ENCODE measurements at regions not wholly inside any gene's neighbourhood (a gene's known extent, or its start where the extent isn't known, plus 50 kb on each side); places are given as distances from the start of the nearest gene placed in this dataset.

GRCh38 chr10:113967126-113967525 is 76.5 kb upstream of the ADRB1 start:
- Histone ChIP-seq H3K36me3 (no peaks in the 10 kb centered on the region), H3K27ac (no peak overlapping the region), H3K4me1 (replicated peaks) (0 out of 2 replicates have a peak, but pooled peaks cover 3% of the 10 kb centered on the region), H3K9me3 (replicated peaks) (no peaks in the 10 kb centered on the region), H3K27me3 (replicated peaks) (no peaks in the 10 kb centered on the region), H3K4me3 (no peak overlapping the region)
- no peak for DNase-seq (ENCODE audit: low read depth in 1 of 2, low spot score in 2 of 2)

GRCh38 chr10:113970641-113971040 is 73.0 kb upstream of the ADRB1 start:
- 0 out of 2 replicates have a peak, but pooled peaks cover 3% of the 10 kb centered on the region for H3K4me1 ChIP-seq (replicated peaks)
- H3K36me3 ChIP-seq: no peaks in the 10 kb centered on the region
- H3K27ac ChIP-seq: no peak overlapping the region
- no peak for DNase-seq (ENCODE audit: low read depth in 1 of 2, low spot score in 2 of 2)
- 0 out of 2 replicates have a peak, but pooled peaks cover 4% of the 10 kb centered on the region for H3K9me3 ChIP-seq (replicated peaks)
- H3K4me3 ChIP-seq: no peak overlapping the region
- no peaks in the 10 kb centered on the region for H3K27me3 ChIP-seq (replicated peaks)

GRCh38 chr10:113971349-113971973 is 72.2 kb upstream of the ADRB1 start:
- Histone ChIP-seq H3K4me3 (no peak overlapping the region), H3K27me3 (replicated peaks) (no peaks in the 10 kb centered on the region), H3K27ac (no peak overlapping the region), H3K36me3 (no peaks in the 10 kb centered on the region), H3K4me1 (replicated peaks) (0 out of 2 replicates have a peak, but pooled peaks cover under 1% of the 10 kb centered on the region), H3K9me3 (replicated peaks) (0 out of 2 replicates have a peak, but pooled peaks cover 4% of the 10 kb centered on the region)
- DNase-seq (ENCODE audit: low read depth in 1 of 2, low spot score in 2 of 2): no peak

GRCh38 chr10:113977174-113977573 is 66.5 kb upstream of the ADRB1 start:
- Histone ChIP-seq H3K27me3 (replicated peaks) (no peaks in the 10 kb centered on the region), H3K9me3 (replicated peaks) (0 out of 2 replicates have a peak, but pooled peaks cover 4% of the 10 kb centered on the region), H3K4me3 (no peak overlapping the region), H3K27ac (no peak overlapping the region), H3K36me3 (no peaks in the 10 kb centered on the region), H3K4me1 (replicated peaks) (no peaks in the 10 kb centered on the region)
- no peak for DNase-seq (ENCODE audit: low read depth in 1 of 2, low spot score in 2 of 2)

GRCh38 chr10:113978802-113979201 is 64.9 kb upstream of the ADRB1 start:
- Histone ChIP-seq H3K4me3 (no peak overlapping the region), H3K9me3 (replicated peaks) (0 out of 2 replicates have a peak, but pooled peaks cover 2% of the 10 kb centered on the region), H3K27me3 (replicated peaks) (no peaks in the 10 kb centered on the region), H3K27ac (no peak overlapping the region), H3K4me1 (replicated peaks) (no peaks in the 10 kb centered on the region), H3K36me3 (no peaks in the 10 kb centered on the region)
- no peak for DNase-seq (ENCODE audit: low read depth in 1 of 2, low spot score in 2 of 2)

GRCh38 chr10:113979409-113979808 is 64.3 kb upstream of the ADRB1 start:
- Histone ChIP-seq H3K4me1 (replicated peaks) (no peaks in the 10 kb centered on the region), H3K4me3 (no peak overlapping the region), H3K36me3 (no peaks in the 10 kb centered on the region), H3K9me3 (replicated peaks) (no peaks in the 10 kb centered on the region), H3K27me3 (replicated peaks) (no peaks in the 10 kb centered on the region), H3K27ac (no peak overlapping the region)
- no peak for DNase-seq (ENCODE audit: low read depth in 1 of 2, low spot score in 2 of 2)

- Histone ChIP-seq H3K4me1 (replicated peaks) (no peaks in the 10 kb centered on the region), H3K27ac (no peak overlapping the region), H3K27me3 (replicated peaks) (no peaks in the 10 kb centered on the region), H3K4me3 (no peak overlapping the region), H3K36me3 (no peaks in the 10 kb centered on the region), H3K9me3 (replicated peaks) (no peaks in the 10 kb centered on the region)
- no peak for DNase-seq (ENCODE audit: low read depth in 1 of 2, low spot score in 2 of 2)
Measured at GRCh38 chr10:113980408-113981087, 63.1 kb upstream of the ADRB1 start.

GRCh38 chr10:113982296-113982695 is 61.4 kb upstream of the ADRB1 start:
- Histone ChIP-seq H3K9me3 (replicated peaks) (no peaks in the 10 kb centered on the region), H3K27ac (no peak overlapping the region), H3K27me3 (replicated peaks) (no peaks in the 10 kb centered on the region), H3K4me1 (replicated peaks) (no peaks in the 10 kb centered on the region), H3K36me3 (no peaks in the 10 kb centered on the region), H3K4me3 (no peak overlapping the region)
- DNase-seq (ENCODE audit: low read depth in 1 of 2, low spot score in 2 of 2): no peak

GRCh38 chr10:113982769-113983168 is 60.9 kb upstream of the ADRB1 start:
- H3K36me3 ChIP-seq: no peaks in the 10 kb centered on the region
- no peak for DNase-seq (ENCODE audit: low read depth in 1 of 2, low spot score in 2 of 2)
- no peaks in the 10 kb centered on the region for H3K27me3 ChIP-seq (replicated peaks)
- H3K27ac ChIP-seq: no peak overlapping the region
- no peak overlapping the region for H3K4me3 ChIP-seq
- no peaks in the 10 kb centered on the region for H3K4me1 ChIP-seq (replicated peaks)
- no peaks in the 10 kb centered on the region for H3K9me3 ChIP-seq (replicated peaks)

GRCh38 chr10:113983552-113983951 is 60.1 kb upstream of the ADRB1 start:
- no peak for DNase-seq (ENCODE audit: low read depth in 1 of 2, low spot score in 2 of 2)
- Histone ChIP-seq H3K27me3 (replicated peaks) (no peaks in the 10 kb centered on the region), H3K27ac (no peak overlapping the region)

GRCh38 chr10:113985297-113985844 is 58.3 kb upstream of the ADRB1 start:
- Histone ChIP-seq H3K27ac (no peak overlapping the region), H3K4me1 (replicated peaks) (no peaks in the 10 kb centered on the region), H3K4me3 (no peak overlapping the region), H3K36me3 (no peaks in the 10 kb centered on the region), H3K9me3 (replicated peaks) (no peaks in the 10 kb centered on the region), H3K27me3 (replicated peaks) (no peaks in the 10 kb centered on the region)
- DNase-seq (ENCODE audit: low read depth in 1 of 2, low spot score in 2 of 2): no peak

More at GRCh38 chr10:113983552-113983951, 60.1 kb upstream of the ADRB1 start:
- Histone ChIP-seq H3K4me3 (no peak overlapping the region), H3K9me3 (replicated peaks) (no peaks in the 10 kb centered on the region), H3K4me1 (replicated peaks) (no peaks in the 10 kb centered on the region), H3K36me3 (no peaks in the 10 kb centered on the region)

- no peaks in the 10 kb centered on the region for H3K36me3 ChIP-seq
- DNase-seq (ENCODE audit: low read depth in 1 of 2, low spot score in 2 of 2): no peak
- no peak overlapping the region for H3K27ac ChIP-seq
- no peak overlapping the region for H3K4me3 ChIP-seq
- H3K27me3 ChIP-seq (replicated peaks): no peaks in the 10 kb centered on the region
- H3K9me3 ChIP-seq (replicated peaks): no peaks in the 10 kb centered on the region
- H3K4me1 ChIP-seq (replicated peaks): no peaks in the 10 kb centered on the region; the same call in 1 of the 2 replicates
Measured at GRCh38 chr10:113986316-113986715, 57.4 kb upstream of the ADRB1 start.

- Histone ChIP-seq H3K4me3 (no peak overlapping the region), H3K27ac (no peak overlapping the region), H3K4me1 (replicated peaks) (no peaks in the 10 kb centered on the region; the same call in 1 of the 2 replicates), H3K9me3 (replicated peaks) (no peaks in the 10 kb centered on the region), H3K36me3 (no peaks in the 10 kb centered on the region), H3K27me3 (replicated peaks) (no peaks in the 10 kb centered on the region)
- DNase-seq (ENCODE audit: low read depth in 1 of 2, low spot score in 2 of 2): no peak
Measured at GRCh38 chr10:113987156-113987555, 56.5 kb upstream of the ADRB1 start.

- H3K36me3 ChIP-seq: no peaks in the 10 kb centered on the region
- H3K4me1 ChIP-seq (replicated peaks): no peaks in the 10 kb centered on the region; the same call in 1 of the 2 replicates
- no peak overlapping the region for H3K4me3 ChIP-seq
- H3K27ac ChIP-seq: no peak overlapping the region
- no peaks in the 10 kb centered on the region for H3K27me3 ChIP-seq (replicated peaks)
- H3K9me3 ChIP-seq (replicated peaks): no peaks in the 10 kb centered on the region
- no peak for DNase-seq (ENCODE audit: low read depth in 1 of 2, low spot score in 2 of 2)
Measured at GRCh38 chr10:113987805-113988204, 55.9 kb upstream of the ADRB1 start.
